HG03045 (cell line): ENCODE measurements at regions not wholly inside any gene's neighbourhood (a gene's known extent, or its start where the extent isn't known, plus 50 kb on each side); places are given as distances from the start of the nearest gene placed in this dataset.

Experiments used
- ATAC-seq: cut with Tn5 transposase; IDR thresholded peaks from one replicate; pipeline ENCODE4 v1.9.1; 2021; ENCODE audit warnings: mild to moderate bottlenecking, moderate library complexity; ENCODE audit not compliant: unreplicated experiment

DNA sequence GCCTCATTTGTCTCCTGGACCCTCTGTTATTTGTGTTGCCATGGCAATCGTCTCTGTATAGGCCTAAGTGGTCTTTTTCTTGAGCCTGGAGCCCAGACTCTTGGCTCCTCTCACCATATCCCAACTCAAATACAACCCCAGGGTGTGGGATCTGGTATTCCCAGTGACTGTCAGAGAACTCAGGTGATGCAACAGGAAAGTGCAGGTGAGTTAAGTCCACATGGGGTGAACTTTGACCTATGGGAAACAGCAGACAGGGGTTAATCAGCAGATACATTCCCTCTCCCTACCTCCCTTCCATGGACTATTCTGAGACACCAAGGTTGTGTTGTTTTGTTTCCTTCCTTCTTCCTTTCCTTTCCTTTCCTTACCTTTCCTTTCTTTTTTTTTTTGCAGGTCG, 130.9 kb upstream of the RPS6KA3 start:
- ATAC-seq = no peak

DNA sequence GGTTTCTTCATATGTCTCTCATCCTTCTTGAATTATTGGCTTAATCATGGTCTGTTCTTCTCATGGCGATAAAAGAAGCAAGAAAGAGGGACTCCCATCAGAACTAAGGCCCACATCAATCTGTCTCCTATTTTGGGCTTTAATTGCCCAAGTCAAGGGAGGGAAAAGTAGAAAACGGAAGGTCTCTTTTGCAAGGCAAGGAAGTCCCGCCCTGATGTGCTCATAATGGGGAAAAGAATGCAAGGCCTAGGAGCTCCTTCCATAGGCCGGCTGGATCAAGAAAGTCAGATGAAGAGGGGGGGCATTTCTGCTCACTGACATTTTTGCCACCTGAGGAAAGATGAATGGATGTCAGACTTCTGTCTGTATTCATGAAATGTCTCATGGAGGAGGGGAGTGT, 127.7 kb upstream of the RPS6KA3 start:
- ATAC-seq = no peak

- ATAC-seq = no peak
Observed at GRCh38 chrX:20393944-20394343, 127.2 kb upstream of the RPS6KA3 start.

GRCh38 chrX:20388594-20388993, 121.9 kb upstream of the RPS6KA3 start:
- ATAC-seq = no peak

GRCh38 chrX:20383477-20383876, 116.8 kb upstream of the RPS6KA3 start:
- no peak for ATAC-seq

- ATAC-seq = no peak
Observed at GRCh38 chrX:20382518-20383297, 116.0 kb upstream of the RPS6KA3 start.

- no peak for ATAC-seq
Observed at GRCh38 chrX:20382082-20382481, 115.4 kb upstream of the RPS6KA3 start.

DNA sequence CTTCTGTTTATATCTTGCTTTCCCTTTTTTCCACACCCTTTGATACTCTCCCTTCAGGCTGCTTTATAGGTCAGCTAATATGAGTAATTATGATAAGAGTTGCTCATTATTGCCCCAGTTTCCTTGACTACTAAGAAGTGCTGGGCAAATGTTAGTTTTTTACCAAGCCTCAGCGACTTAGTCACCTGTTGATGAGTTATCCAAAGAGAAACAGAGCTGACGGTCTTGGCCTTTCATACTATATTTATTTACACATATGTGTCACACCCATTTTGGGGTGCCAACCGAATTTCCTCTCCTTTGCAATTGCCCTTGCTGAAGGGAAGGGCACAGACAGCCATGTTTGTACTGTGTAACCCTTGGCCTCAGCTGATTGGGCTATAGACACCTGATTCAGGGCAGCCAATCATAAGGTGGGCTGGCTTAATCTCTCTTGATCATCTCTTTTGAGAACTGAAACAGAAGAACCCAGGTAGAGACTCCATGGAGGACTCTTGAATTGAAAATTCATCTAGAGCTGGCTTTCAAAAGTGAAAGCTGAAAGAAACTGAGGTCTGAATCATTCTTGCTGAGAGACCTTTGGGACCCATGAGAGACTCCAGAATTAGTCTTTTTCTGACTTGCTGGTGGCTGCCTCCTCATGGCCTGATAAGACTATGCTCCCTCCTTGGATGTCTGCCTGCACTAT, 111.7 kb upstream of the RPS6KA3 start:
- no peak for ATAC-seq

GRCh38 chrX:20374900-20375438, 108.3 kb upstream of the RPS6KA3 start:
- ATAC-seq = no peak

GRCh38 chrX:20374450-20374849, 107.7 kb upstream of the RPS6KA3 start:
- no peak for ATAC-seq

DNA sequence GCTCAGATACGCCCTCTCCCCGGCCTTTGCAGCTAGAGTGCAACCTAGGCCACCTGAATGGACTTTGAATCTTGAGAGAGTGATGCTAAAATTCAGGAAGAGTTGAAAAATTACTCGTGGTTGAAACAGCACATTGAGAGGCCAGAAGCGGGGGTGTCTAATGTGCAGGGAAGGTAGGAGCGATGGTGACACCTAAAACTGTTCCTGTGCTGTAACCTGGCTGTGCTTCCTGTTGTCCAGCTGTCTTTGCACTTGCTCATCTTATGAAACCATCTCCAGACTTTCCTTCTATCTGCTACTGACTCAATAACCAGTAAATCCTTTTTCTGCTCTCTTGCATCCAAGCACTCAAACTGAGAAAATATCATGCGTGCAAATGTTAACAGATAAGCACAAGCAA, 106.4 kb upstream of the RPS6KA3 start:
- no peak for ATAC-seq

- ATAC-seq = no peak
Observed at GRCh38 chrX:20372533-20372932, 105.8 kb upstream of the RPS6KA3 start.

DNA sequence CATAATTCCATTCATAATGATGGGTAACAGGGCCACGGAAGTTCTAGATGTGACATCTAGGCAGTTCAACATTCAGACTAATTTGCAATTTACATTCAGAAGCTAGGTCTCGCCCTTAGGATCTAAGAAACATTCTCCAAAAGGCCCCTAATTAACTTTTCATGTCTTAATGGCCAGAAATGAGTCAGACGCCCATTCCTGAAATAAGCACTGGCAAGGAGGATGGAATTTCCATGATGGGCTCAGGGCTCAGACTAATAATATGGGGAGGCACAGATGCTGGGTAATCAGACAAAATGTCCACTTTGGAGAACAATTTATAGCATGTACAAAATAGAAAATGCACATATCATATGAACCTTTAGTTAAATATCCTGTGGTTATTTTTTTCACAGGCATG, 102.8 kb upstream of the RPS6KA3 start:
- no peak for ATAC-seq

GRCh38 chrX:20364238-20364637, 97.5 kb upstream of the RPS6KA3 start:
- ATAC-seq = no peak

- ATAC-seq = no peak
Observed at GRCh38 chrX:20363275-20363674, 96.6 kb upstream of the RPS6KA3 start.

DNA sequence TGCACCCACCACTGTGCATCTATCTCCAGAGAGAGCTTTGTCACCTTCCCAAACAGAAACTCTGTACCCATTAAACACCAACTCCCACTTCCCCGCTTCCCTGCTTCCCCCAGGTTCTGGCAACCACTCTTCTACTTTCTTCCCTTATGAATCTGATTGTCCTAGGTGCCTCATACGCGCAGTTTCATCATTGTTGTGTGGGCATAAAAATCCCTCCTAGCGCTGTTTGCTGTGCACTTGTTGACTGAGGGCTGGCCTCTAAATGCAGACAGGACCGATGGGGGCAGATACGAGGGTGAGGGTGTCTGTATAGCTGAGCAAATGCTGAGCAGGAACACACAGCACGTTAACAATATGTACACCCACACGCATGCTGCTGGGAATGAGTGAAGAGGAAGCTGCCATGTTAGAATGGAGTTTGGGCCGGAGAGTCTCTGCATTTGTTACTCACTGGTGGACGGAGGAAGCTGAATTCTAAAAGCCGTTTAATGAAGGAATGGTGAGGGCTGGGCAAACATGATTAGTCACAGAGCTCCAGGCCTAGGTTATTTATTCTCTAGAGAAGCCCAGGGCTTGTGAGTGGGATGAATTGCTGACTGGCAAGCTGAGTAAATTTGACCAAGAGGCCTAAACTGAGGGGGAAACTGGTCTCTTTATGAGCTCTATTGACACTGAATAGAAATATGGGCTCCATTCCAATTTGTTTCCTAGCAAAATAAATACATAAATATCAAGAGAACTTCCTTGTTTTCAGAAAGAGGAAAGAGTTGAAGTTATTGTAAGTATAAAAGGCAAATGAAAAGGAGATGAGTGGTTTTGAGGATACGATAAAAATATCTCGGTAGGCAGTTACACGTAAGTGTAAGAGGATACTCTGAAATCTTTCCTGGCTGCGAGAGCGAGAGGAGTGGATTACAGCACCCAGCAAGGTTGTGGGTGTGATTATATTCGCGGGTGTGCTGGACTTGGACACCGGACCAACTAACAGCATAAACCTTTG, 95.9 kb upstream of the RPS6KA3 start:
- ATAC-seq = no peak

- no peak for ATAC-seq
Observed at GRCh38 chrX:20361890-20362262, 95.2 kb upstream of the RPS6KA3 start.

- no peak for ATAC-seq
Observed at GRCh38 chrX:20361081-20361889, 94.6 kb upstream of the RPS6KA3 start.

- no peak for ATAC-seq
Observed at GRCh38 chrX:20355187-20355586, 88.5 kb upstream of the RPS6KA3 start.

DNA sequence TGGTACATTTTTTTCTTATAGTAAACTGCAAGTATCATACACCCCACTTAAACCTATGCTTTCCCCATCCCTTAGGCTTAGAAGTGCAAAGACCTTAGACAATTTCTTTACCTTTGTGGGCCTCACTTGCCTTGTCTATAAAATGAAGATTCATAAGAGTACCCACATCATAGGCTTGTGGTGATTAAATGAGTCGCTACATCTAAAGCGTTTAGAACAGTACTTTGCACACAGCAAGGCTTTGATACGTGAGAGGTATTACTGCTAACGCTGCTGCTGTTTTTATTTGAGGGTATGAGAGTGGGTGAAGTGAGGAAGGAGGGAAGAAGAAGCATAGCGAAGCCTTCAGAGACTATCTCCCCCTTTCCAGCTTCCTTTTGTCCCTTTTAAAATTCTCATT, 87.8 kb upstream of the RPS6KA3 start:
- no peak for ATAC-seq
